ENCODE measurements at regions not wholly inside any gene's neighbourhood (a gene's known extent, or its start where the extent isn't known, plus 50 kb on each side); places are given as distances from the start of the nearest gene placed in this dataset.

DNA sequence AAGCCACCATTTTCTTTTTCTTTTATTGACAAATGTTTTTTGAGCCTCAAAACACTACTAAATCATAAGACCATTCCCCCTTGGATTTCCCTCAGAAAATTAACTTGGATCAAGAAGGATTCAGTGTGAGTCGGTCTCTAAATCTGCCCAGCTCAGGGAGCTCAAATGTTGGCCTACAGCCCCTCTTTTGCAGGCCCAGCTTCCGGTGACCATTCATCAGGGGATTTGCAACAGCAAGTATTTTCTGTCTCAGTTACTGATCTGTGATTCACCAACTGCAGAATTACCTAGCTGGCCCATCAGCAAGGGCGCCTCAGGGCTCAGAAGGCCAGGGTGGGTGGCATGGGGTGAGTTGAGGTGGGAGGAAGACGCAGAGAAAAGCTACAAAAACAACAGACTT lies 318.1 kb downstream of the CDC5L start:
- Histone ChIP-seq H3K9me3 (ENCODE audit: insufficient read depth, low read depth, low read length) (no peaks in the 10 kb centered on the region), H3K9me2 (replicated peaks; ENCODE audit: low read depth, low read length) (no peaks in the 10 kb centered on the region), H3F3A (ENCODE audit: low read depth) (no peaks in the 10 kb centered on the region), H4K20me1 (ENCODE audit: insufficient read depth, low read length, poor library complexity, severe bottlenecking) (no peaks in the 10 kb centered on the region), H3K4me3 (ENCODE audit: low read length, poor library complexity, severe bottlenecking) (no peak overlapping the region), H3K36me3 (ENCODE audit: insufficient read depth, low read length) (no peaks in the 10 kb centered on the region), H3K4me2 (ENCODE audit: low read depth, low read length, poor library complexity, severe bottlenecking) (no peak overlapping the region), H3K4me1 (ENCODE audit: insufficient read depth, low read length, poor library complexity, severe bottlenecking) (no peaks in the 10 kb centered on the region), H3K27me3 (ENCODE audit: insufficient read depth, low read length, poor library complexity, severe bottlenecking) (no peaks in the 10 kb centered on the region), H2AFZ (ENCODE audit: low read length) (no peak overlapping the region), H3K9ac (ENCODE audit: low read depth, low read length, poor library complexity, severe bottlenecking) (no peak overlapping the region), H3K79me2 (ENCODE audit: insufficient read depth, low read length) (no peaks in the 10 kb centered on the region)
- TF ChIP-seq EZH2phosphoT487 (IDR thresholded peaks at IDR 0.05; ENCODE audit: borderline replicate concordance): no peak
- TF ChIP-seq, protein P1, sequence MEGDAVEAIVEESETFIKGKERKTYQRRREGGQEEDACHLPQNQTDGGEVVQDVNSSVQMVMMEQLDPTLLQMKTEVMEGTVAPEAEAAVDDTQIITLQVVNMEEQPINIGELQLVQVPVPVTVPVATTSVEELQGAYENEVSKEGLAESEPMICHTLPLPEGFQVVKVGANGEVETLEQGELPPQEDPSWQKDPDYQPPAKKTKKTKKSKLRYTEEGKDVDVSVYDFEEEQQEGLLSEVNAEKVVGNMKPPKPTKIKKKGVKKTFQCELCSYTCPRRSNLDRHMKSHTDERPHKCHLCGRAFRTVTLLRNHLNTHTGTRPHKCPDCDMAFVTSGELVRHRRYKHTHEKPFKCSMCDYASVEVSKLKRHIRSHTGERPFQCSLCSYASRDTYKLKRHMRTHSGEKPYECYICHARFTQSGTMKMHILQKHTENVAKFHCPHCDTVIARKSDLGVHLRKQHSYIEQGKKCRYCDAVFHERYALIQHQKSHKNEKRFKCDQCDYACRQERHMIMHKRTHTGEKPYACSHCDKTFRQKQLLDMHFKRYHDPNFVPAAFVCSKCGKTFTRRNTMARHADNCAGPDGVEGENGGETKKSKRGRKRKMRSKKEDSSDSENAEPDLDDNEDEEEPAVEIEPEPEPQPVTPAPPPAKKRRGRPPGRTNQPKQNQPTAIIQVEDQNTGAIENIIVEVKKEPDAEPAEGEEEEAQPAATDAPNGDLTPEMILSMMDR (conservative IDR thresholded peaks at IDR 0.05; ENCODE audit: low read length): no peak

DNA sequence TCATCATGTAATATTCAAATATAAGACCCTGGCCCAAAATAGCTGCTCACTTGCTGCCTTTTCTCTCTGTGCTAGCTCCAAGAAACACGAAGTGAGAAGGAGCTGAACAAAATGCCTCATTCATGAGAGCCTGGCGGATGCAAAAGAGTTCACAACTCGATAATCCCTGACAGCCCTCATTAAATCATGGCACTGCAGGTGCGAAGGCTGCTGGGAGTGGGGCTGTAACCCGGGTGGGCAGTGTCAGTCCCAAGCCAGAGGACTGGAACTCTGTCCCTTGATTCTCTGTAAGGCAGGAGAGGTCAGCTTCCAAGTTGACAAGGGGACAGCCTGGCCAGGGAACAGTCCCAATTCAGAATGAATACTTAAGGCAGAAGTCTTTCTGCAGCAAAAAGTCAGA lies 318.5 kb downstream of the CDC5L start:
- Histone ChIP-seq H4K20me1 (ENCODE audit: insufficient read depth, low read length, poor library complexity, severe bottlenecking) (no peaks in the 10 kb centered on the region), H3K4me3 (ENCODE audit: low read length, poor library complexity, severe bottlenecking) (no peak overlapping the region), H3K36me3 (ENCODE audit: insufficient read depth, low read length) (no peaks in the 10 kb centered on the region), H2AFZ (ENCODE audit: low read length) (no peak overlapping the region), H3K4me2 (ENCODE audit: low read depth, low read length, poor library complexity, severe bottlenecking) (no peak overlapping the region), H3K9me2 (replicated peaks; ENCODE audit: low read depth, low read length) (no peaks in the 10 kb centered on the region), H3K9ac (ENCODE audit: low read depth, low read length, poor library complexity, severe bottlenecking) (no peak overlapping the region), H3K27me3 (ENCODE audit: insufficient read depth, low read length, poor library complexity, severe bottlenecking) (no peaks in the 10 kb centered on the region), H3K9me3 (ENCODE audit: insufficient read depth, low read depth, low read length) (no peaks in the 10 kb centered on the region), H3K79me2 (ENCODE audit: insufficient read depth, low read length) (no peaks in the 10 kb centered on the region), H3K4me1 (ENCODE audit: insufficient read depth, low read length, poor library complexity, severe bottlenecking) (no peaks in the 10 kb centered on the region), H3F3A (ENCODE audit: low read depth) (no peaks in the 10 kb centered on the region)
- TF ChIP-seq, protein P1 (conservative IDR thresholded peaks at IDR 0.05; ENCODE audit: low read length): no peak
- no peak for TF ChIP-seq EZH2phosphoT487 (IDR thresholded peaks at IDR 0.05; ENCODE audit: borderline replicate concordance)

DNA sequence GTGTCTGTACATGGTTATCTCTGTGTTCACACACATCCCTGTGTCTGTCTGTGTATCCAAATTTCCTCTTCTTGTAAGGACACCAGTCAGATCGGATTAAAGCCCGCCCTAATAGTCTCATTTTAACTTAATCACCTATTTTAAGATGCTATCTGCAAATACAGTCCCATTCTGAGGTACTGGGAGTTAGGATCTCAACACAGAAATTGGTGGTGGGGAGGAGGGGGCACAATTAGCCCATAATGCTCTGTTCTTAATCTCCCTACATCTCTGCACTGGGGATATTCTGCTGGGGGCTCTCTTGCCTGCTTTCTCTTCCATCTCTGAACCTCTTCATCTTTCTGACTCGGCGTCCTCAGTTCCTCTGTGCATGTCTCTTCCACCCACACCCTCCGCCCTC lies 320.7 kb downstream of the CDC5L start:
- Histone ChIP-seq H3K4me2 (ENCODE audit: low read depth, low read length, poor library complexity, severe bottlenecking) (no peak overlapping the region), H3K9me2 (replicated peaks; ENCODE audit: low read depth, low read length) (no peaks in the 10 kb centered on the region), H4K20me1 (ENCODE audit: insufficient read depth, low read length, poor library complexity, severe bottlenecking) (no peaks in the 10 kb centered on the region), H3K9ac (ENCODE audit: low read depth, low read length, poor library complexity, severe bottlenecking) (no peak overlapping the region), H3K9me3 (ENCODE audit: insufficient read depth, low read depth, low read length) (no peaks in the 10 kb centered on the region), H3K36me3 (ENCODE audit: insufficient read depth, low read length) (no peaks in the 10 kb centered on the region), H3K79me2 (ENCODE audit: insufficient read depth, low read length) (no peaks in the 10 kb centered on the region), H3F3A (ENCODE audit: low read depth) (no peaks in the 10 kb centered on the region), H3K4me3 (ENCODE audit: low read length, poor library complexity, severe bottlenecking) (no peak overlapping the region), H3K27me3 (ENCODE audit: insufficient read depth, low read length, poor library complexity, severe bottlenecking) (no peaks in the 10 kb centered on the region), H2AFZ (ENCODE audit: low read length) (no peak overlapping the region), H3K4me1 (ENCODE audit: insufficient read depth, low read length, poor library complexity, severe bottlenecking) (no peaks in the 10 kb centered on the region)
- TF ChIP-seq, protein P1 (conservative IDR thresholded peaks at IDR 0.05; ENCODE audit: low read length): no peak
- no peak for TF ChIP-seq EZH2phosphoT487 (IDR thresholded peaks at IDR 0.05; ENCODE audit: borderline replicate concordance)

Data from Loucy (cell line).